ENCODE measurements at regions not wholly inside any gene's neighbourhood (a gene's known extent, or its start where the extent isn't known, plus 50 kb on each side); places are given as distances from the start of the nearest gene placed in this dataset.

- TF ChIP-seq POLR2AphosphoS5 (IDR thresholded peaks at IDR 0.05) (no peak), CTCF (IDR thresholded peaks at IDR 0.05) (no peak)
These were observed 129.5 kb downstream of the ST8SIA2 start for GRCh38 chr15:92523176-92523575.
